NCI-H69 (cell line): ENCODE measurements at regions not wholly inside any gene's neighbourhood (a gene's known extent, or its start where the extent isn't known, plus 50 kb on each side); places are given as distances from the start of the nearest gene placed in this dataset.
A peak's percentile ranks its signal among the peaks of the same experiment; 100 is the strongest.

Source experiments
- DNase-seq: peaks from one replicate; lab custom pipeline; 2025; lab: John Stamatoyannopoulos, UW

GRCh38 chr2:228590681-228591080 lies 409.2 kb upstream of the SPHKAP start:
- no peak for DNase-seq

- DNase-seq: no peak
Measured at GRCh38 chr2:228589115-228589514, 407.6 kb upstream of the SPHKAP start.

- no peak for DNase-seq
Measured at GRCh38 chr2:228581731-228582130, 400.2 kb upstream of the SPHKAP start.

GRCh38 chr2:228575897-228576296 lies 394.4 kb upstream of the SPHKAP start:
- no peak for DNase-seq

- DNase-seq: peak; percentile 26
Measured at GRCh38 chr2:228568275-228568674, 386.8 kb upstream of the SPHKAP start.

- no peak for DNase-seq
Measured at GRCh38 chr2:228561816-228562215, 380.3 kb upstream of the SPHKAP start.

- DNase-seq: no peak
Measured at GRCh38 chr2:228559774-228560415, 378.4 kb upstream of the SPHKAP start.

GRCh38 chr2:228556717-228557116 lies 375.2 kb upstream of the SPHKAP start:
- DNase-seq: no peak

- no peak for DNase-seq
Measured at GRCh38 chr2:228549441-228550007, 368.0 kb upstream of the SPHKAP start.

GRCh38 chr2:228548230-228548629 lies 366.7 kb upstream of the SPHKAP start:
- no peak for DNase-seq

GRCh38 chr2:228545748-228546145 lies 364.3 kb upstream of the SPHKAP start:
- no peak for DNase-seq

GRCh38 chr2:228545041-228545747 lies 363.7 kb upstream of the SPHKAP start:
- DNase-seq: no peak

- DNase-seq: no peak
Measured at GRCh38 chr2:228543117-228543516, 361.6 kb upstream of the SPHKAP start.

- no peak for DNase-seq
Measured at GRCh38 chr2:228542277-228542676, 360.8 kb upstream of the SPHKAP start.

GRCh38 chr2:228541789-228542188 lies 360.3 kb upstream of the SPHKAP start:
- DNase-seq: no peak

GRCh38 chr2:228540976-228541375 lies 359.5 kb upstream of the SPHKAP start:
- no peak for DNase-seq

GRCh38 chr2:228535396-228535795 lies 353.9 kb upstream of the SPHKAP start:
- peak; percentile 1 for DNase-seq

GRCh38 chr2:228533156-228533555 lies 351.7 kb upstream of the SPHKAP start:
- DNase-seq: no peak

GRCh38 chr2:228532233-228532632 lies 350.7 kb upstream of the SPHKAP start:
- DNase-seq: no peak

- DNase-seq: no peak
Measured at GRCh38 chr2:228527197-228527881, 345.9 kb upstream of the SPHKAP start.

- no peak for DNase-seq
Measured at GRCh38 chr2:228526687-228527086, 345.2 kb upstream of the SPHKAP start.

GRCh38 chr2:228522977-228523376 lies 341.5 kb upstream of the SPHKAP start:
- DNase-seq: no peak

- DNase-seq: no peak
Measured at GRCh38 chr2:228522276-228522675, 340.8 kb upstream of the SPHKAP start.
